Spleen (tissue), 11 donors: ENCODE measurements at regions not wholly inside any gene's neighbourhood (a gene's known extent, or its start where the extent isn't known, plus 50 kb on each side); places are given as distances from the start of the nearest gene placed in this dataset.

Experiments used
- DNase-seq: peaks from one replicate; pipeline ENCODE4 v3.0.0-alpha.2; 2020
- H3K27ac ChIP-seq, 8 donors: fragments of 200-600 bp; sonication (generic) in 7 of 8; 1 replicate in 4 of 8; 2 replicates in 4 of 8; pipeline versions ENCODE4 v1.5.0 to v1.8.0; 2016 to 2021; ENCODE audit warnings: inconsistent platforms in 4 of 8, mild to moderate bottlenecking in 4 of 8, moderate library complexity in 1 of 8
- H3K27me3 ChIP-seq, 7 donors: fragments of 200-600 bp; sonication (generic) in 6 of 7; replicated peaks in 1 of 7; 1 replicate in 4 of 7; 2 replicates in 3 of 7; pipeline versions ENCODE4 v1.5.0 to v1.8.0; 2016 to 2021; ENCODE audit warnings: inconsistent platforms in 3 of 7, mild to moderate bottlenecking in 1 of 7
- H3K36me3 ChIP-seq, 6 donors: fragments of 200-600 bp; sonication (generic) in 5 of 6; 1 replicate in 4 of 6; 2 replicates in 2 of 6; pipeline versions ENCODE4 v1.5.0 to v1.8.0; 2016 to 2021; ENCODE audit warnings: inconsistent platforms in 2 of 6
- H3K4me1 ChIP-seq, 6 donors: fragments of 200-600 bp; sonication (generic) in 5 of 6; 1 replicate in 3 of 6; 2 replicates in 3 of 6; pipeline versions ENCODE4 v1.5.0 to v1.8.0; 2016 to 2021; ENCODE audit warnings: inconsistent platforms in 3 of 6
- H3K4me3 ChIP-seq, 8 donors: fragments of 200-600 bp; sonication (generic) in 7 of 8; 1 replicate in 4 of 8; 2 replicates in 4 of 8; pipeline versions ENCODE4 v1.5.0 to v1.8.0; 2016 to 2021; ENCODE audit warnings: inconsistent platforms in 4 of 8, mild to moderate bottlenecking in 4 of 8, moderate library complexity in 2 of 8
- H3K9me3 ChIP-seq, 8 donors: fragments of 200-600 bp; sonication (generic) in 7 of 8; 1 replicate in 4 of 8; 2 replicates in 4 of 8; pipeline versions ENCODE4 v1.5.0 to v1.8.0; 2016 to 2021; ENCODE audit warnings: inconsistent platforms in 4 of 8
- POLR2A ChIP-seq, 3 donors: fragments of 450-650 bp; IDR thresholded peaks; one replicate each; pipeline ENCODE4 v1.5.1; 2017; ENCODE audit warnings: antibody characterized with exemption in 3 of 3, mild to moderate bottlenecking in 1 of 3
- POLR2AphosphoS5 ChIP-seq, 3 donors: sonication (generic); formaldehyde crosslinking; IDR thresholded peaks; one replicate each; pipeline ENCODE4 v1.5.1; 2017; ENCODE audit warnings: antibody characterized with exemption in 3 of 3
- WGBS, 5 donors: extraction: QIAGEN DNeasy Blood & Tissue Kit in 3 of 5; methylation state at CpG; one replicate each; pipeline versions ENCODE4 v1.1.5 to v1.1.7; 2013 to 2018; 5-methylcytosine and 5-hydroxymethylcytosine counted together
- intact Hi-C: fragments of 100-400 bp; cut with DNase I; formaldehyde crosslinking; loops from one replicate; pipeline ENCODE4 v1.15.0; 2023; ENCODE audit warnings: low total_unique reads
- TF ChIP-seq, protein P1 (sequence below), 11 experiments: fragments of 200-600 bp in 7 of 11; fragments of 450-650 bp in 4 of 11; sonication (generic) in 4 of 11; IDR thresholded peaks in 8 of 11; conservative IDR thresholded peaks in 3 of 11; 1 replicate in 7 of 11; 2 replicates in 4 of 11; pipeline versions ENCODE4 v1.4.0 to v1.8.0; 2016 to 2021; ENCODE audit warnings: antibody characterized with exemption in 11 of 11, inconsistent platforms in 4 of 11, mild to moderate bottlenecking in 1 of 11
- donor health status: healthy with polysubstance abuse.
- donor health status: DM: no; HTN: no; CAD: no; lungs with moderate emphysema.
- donor health status: DM: no; HTN: no; CAD: no.
- donor health status: Bipolar disorder and iron deficiency.
- donor health status: healthy.
- donor health status: DM: no; HTN: no; CAD: no.
- donor health status: DM: yes; HTN: yes; CAD: no.

DNA sequence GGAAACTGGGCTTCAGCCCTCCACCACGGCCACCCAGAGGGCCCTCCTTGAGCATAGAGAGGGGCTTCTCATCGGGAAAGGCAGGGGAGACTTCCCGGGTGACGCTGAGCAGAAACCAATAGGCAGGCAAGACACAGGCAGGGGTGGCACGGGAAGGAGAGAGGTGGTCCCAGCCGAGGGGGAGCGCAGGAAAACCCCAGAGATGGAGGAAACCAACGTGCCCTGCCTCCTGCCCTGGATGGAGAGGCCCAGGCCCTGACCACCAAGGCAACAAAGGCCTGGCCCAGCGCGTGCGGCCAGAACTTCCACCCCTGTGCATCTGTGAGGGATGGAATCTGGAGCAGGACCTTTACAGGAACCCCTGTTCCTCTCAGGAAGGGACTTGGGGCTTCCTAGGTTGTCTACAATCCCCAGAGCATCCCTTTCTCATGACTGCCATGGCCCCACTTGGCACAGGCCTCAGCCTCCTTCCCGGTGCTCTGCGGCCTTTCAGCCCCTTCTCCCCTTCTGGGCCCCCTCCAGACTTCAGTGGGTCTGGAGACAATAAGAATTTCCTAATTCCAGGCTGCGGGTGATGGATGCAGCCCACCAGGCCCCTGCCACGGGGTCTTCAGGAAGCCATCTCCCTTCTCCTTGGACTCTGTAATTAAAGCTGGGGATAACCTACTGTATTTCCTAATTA lies 137.0 kb upstream of the RET start:
- Histone ChIP-seq H3K27ac (no peak overlapping the region), H3K9me3 (no peaks in the 10 kb centered on the region), H3K4me3 (no peak overlapping the region), H3K36me3 (no peaks in the 10 kb centered on the region), H3K4me1 (peaks cover 0 to 13% (median 5%) of the 10 kb centered on the region in 6 donors), H3K27me3 (peaks cover 0 to 15% (median 0%) of the 10 kb centered on the region in 7 donors)
- peak; percentile 63 for DNase-seq
- intact Hi-C loops: no loop called here
- no peak for TF ChIP-seq POLR2AphosphoS5 (IDR thresholded peaks at IDR 0.05)
- TF ChIP-seq, protein P1, sequence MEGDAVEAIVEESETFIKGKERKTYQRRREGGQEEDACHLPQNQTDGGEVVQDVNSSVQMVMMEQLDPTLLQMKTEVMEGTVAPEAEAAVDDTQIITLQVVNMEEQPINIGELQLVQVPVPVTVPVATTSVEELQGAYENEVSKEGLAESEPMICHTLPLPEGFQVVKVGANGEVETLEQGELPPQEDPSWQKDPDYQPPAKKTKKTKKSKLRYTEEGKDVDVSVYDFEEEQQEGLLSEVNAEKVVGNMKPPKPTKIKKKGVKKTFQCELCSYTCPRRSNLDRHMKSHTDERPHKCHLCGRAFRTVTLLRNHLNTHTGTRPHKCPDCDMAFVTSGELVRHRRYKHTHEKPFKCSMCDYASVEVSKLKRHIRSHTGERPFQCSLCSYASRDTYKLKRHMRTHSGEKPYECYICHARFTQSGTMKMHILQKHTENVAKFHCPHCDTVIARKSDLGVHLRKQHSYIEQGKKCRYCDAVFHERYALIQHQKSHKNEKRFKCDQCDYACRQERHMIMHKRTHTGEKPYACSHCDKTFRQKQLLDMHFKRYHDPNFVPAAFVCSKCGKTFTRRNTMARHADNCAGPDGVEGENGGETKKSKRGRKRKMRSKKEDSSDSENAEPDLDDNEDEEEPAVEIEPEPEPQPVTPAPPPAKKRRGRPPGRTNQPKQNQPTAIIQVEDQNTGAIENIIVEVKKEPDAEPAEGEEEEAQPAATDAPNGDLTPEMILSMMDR (IDR thresholded peaks at IDR 0.05 in 8 of 11, conservative IDR thresholded peaks at IDR 0.05 in 3 of 11): no peak
- TF ChIP-seq POLR2A (IDR thresholded peaks at IDR 0.05): no peak
- WGBS, 5 donors: 83 to 91% (median 86%) methylated on average over 15 of the region's 15 CpGs

DNA sequence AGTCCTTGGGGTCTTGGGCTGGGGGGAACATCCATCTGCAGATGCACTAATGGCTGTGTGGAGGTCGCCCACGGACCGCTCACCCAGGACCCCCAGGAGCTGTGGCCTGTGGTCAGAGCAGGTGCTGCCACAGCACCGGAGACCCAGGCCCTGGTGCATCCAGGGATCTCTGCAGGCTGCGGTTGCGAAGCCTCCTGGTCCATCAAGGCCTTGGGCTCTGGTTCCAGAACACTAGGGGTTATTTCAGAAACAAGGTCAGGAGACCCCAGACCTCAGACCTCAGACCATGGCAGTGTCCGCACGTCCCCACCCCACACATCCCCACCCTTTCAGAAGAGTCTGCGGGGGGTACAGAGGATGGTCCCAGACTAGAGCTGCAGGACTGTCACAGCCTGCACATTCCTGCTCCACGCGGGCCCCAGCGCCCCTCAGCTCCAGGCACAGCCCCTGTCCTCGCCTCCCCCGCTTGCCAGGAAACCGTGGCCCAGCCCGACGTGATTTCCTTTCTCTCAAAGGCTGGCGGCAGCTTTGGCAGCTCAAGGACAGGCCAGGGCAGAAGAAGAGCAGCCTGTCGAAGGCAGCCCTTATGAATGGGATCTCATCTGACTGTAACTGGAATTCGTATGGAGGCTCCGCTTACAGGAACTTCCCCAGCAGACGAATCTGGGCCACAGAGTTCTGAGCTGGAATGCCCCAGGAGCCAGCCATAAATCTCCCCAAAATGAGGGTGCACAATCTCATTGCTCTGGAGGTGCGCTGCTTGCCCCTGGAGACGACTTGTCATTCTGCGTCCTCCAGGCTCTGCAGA lies 136.2 kb upstream of the RET start:
- Histone ChIP-seq H3K9me3 (no peaks in the 10 kb centered on the region), H3K4me3 (no peak overlapping the region), H3K27me3 (peaks cover 0 to 9% (median 0%) of the 10 kb centered on the region in 7 donors), H3K36me3 (no peaks in the 10 kb centered on the region), H3K4me1 (peaks cover 0 to 13% (median 5%) of the 10 kb centered on the region in 6 donors), H3K27ac (no peak overlapping the region)
- intact Hi-C loops: no loop called here
- 47 to 69% (median 51%) methylated on average over 9 to 25 of the region's 25 CpGs for WGBS, 5 donors
- DNase-seq: peak; percentile 47
- TF ChIP-seq POLR2AphosphoS5 (IDR thresholded peaks at IDR 0.05): peak in 2 of 3 donors; percentile 31 to 43
- TF ChIP-seq, protein P1 (IDR thresholded peaks at IDR 0.05 in 8 of 11, conservative IDR thresholded peaks at IDR 0.05 in 3 of 11): no peak

DNA sequence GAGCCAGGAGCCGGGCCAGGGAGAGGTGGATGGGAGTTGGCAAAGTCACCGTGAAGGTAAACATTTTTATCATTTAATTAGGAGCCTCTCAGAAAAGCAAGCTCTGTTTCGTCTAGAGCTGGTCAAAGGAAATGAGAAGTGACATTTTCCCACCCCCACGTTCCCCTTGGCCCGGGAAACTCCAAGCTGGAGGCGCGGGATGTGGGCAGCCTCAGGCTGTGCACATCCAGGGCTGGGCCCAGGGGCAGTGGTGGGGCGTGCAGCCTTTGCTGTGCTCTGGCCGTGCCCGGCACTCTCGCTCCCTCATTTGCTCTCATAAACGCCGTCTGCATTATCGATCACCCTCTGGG lies 135.6 kb upstream of the RET start:
- H3K4me3 ChIP-seq: no peak overlapping the region
- DNase-seq: peak; percentile 52
- H3K36me3 ChIP-seq: no peaks in the 10 kb centered on the region
- peaks cover 0 to 13% (median 5%) of the 10 kb centered on the region in 6 donors for H3K4me1 ChIP-seq
- WGBS, 5 donors: 59 to 74% (median 71%) methylated on average over 14 of the region's 14 CpGs
- peaks cover 0 to 9% (median 0%) of the 10 kb centered on the region in 7 donors for H3K27me3 ChIP-seq
- intact Hi-C loops: no loop called here
- H3K9me3 ChIP-seq: no peaks in the 10 kb centered on the region
- TF ChIP-seq POLR2A (IDR thresholded peaks at IDR 0.05): no peak
- no peak for TF ChIP-seq POLR2AphosphoS5 (IDR thresholded peaks at IDR 0.05)
- TF ChIP-seq, protein P1 (IDR thresholded peaks at IDR 0.05 in 8 of 11, conservative IDR thresholded peaks at IDR 0.05 in 3 of 11): no peak
- no peak overlapping the region for H3K27ac ChIP-seq

DNA sequence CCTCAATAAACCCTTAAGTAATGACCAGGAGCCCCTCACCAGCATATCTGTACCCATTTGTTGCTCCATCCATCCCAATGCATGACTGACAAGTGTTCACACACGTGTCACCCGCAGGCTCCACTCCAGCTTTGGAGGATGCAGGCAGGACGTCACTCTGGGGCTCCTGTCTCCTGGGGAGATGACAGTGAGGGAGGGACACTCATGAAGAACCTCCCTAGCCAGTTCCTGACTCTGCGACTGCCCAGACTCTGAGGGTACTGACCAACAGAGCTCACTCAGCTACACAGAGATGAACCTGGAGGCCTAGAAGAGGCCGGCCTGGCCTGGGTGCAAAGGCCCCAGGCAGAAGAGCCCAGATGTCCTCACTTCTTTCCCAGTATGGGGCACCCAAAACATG lies 135.1 kb upstream of the RET start:
- Histone ChIP-seq H3K27me3 (peaks cover 0 to 9% (median 0%) of the 10 kb centered on the region in 7 donors), H3K4me3 (no peak overlapping the region), H3K9me3 (no peaks in the 10 kb centered on the region), H3K36me3 (no peaks in the 10 kb centered on the region), H3K4me1 (peaks cover 0 to 13% (median 5%) of the 10 kb centered on the region in 6 donors), H3K27ac (no peak overlapping the region)
- intact Hi-C loops: no loop called here
- 72 to 100% (median 81%) methylated on average over 1 to 5 of the region's 5 CpGs for WGBS, 5 donors
- TF ChIP-seq, protein P1 (IDR thresholded peaks at IDR 0.05 in 8 of 11, conservative IDR thresholded peaks at IDR 0.05 in 3 of 11): no peak
- TF ChIP-seq POLR2AphosphoS5 (IDR thresholded peaks at IDR 0.05) (no peak), POLR2A (IDR thresholded peaks at IDR 0.05) (no peak)
- peak; percentile 49 for DNase-seq
